Neural cell (in vitro differentiated cells): ENCODE measurements at regions not wholly inside any gene's neighbourhood (a gene's known extent, or its start where the extent isn't known, plus 50 kb on each side); places are given as distances from the start of the nearest gene placed in this dataset.

Experiments
- EP300 ChIP-seq: fragments of 450-650 bp; conservative IDR thresholded peaks from 2 replicates; pipeline ENCODE4 v1.6.1; 2014; ENCODE audit warnings: antibody characterized with exemption, mild to moderate bottlenecking, moderate library complexity; ENCODE audit not compliant: poor library complexity, severe bottlenecking
- MXI1 ChIP-seq: fragments of 450-650 bp; conservative IDR thresholded peaks from 2 replicates; pipeline ENCODE4 v1.6.1; 2014; ENCODE audit warnings: antibody characterized with exemption, mild to moderate bottlenecking; ENCODE audit not compliant: poor library complexity, severe bottlenecking
- POLR2AphosphoS5 ChIP-seq: IDR thresholded peaks from 2 replicates; pipeline ENCODE4 v1.6.1; 2012
- RAD21 ChIP-seq: fragments of 450-650 bp; conservative IDR thresholded peaks from 2 replicates; pipeline ENCODE4 v1.6.1; 2014; ENCODE audit warnings: antibody characterized with exemption, mild to moderate bottlenecking, moderate library complexity
- SMC3 ChIP-seq: fragments of 450-650 bp; conservative IDR thresholded peaks from 2 replicates; pipeline ENCODE4 v1.6.1; 2014; ENCODE audit warnings: antibody characterized with exemption, mild to moderate bottlenecking, moderate library complexity; ENCODE audit not compliant: poor library complexity
- TAF1 ChIP-seq: IDR thresholded peaks from 2 replicates; pipeline ENCODE4 v1.6.1; 2012; ENCODE audit warnings: low read depth
- TF ChIP-seq, protein P1 (sequence below): fragments of 450-650 bp; IDR thresholded peaks from 2 replicates; pipeline ENCODE4 v1.5.1; 2014; ENCODE audit warnings: antibody characterized with exemption, mild to moderate bottlenecking, moderate library complexity; ENCODE audit not compliant: poor library complexity, severe bottlenecking
- TF ChIP-seq, protein P2 (sequence below): IDR thresholded peaks from 2 replicates; pipeline ENCODE4 v1.6.1; 2012; ENCODE audit warnings: borderline replicate concordance

GRCh38 chr3:117696851-117697407, 987.4 kb downstream of the TUSC7 start:
- TF ChIP-seq, protein P1, sequence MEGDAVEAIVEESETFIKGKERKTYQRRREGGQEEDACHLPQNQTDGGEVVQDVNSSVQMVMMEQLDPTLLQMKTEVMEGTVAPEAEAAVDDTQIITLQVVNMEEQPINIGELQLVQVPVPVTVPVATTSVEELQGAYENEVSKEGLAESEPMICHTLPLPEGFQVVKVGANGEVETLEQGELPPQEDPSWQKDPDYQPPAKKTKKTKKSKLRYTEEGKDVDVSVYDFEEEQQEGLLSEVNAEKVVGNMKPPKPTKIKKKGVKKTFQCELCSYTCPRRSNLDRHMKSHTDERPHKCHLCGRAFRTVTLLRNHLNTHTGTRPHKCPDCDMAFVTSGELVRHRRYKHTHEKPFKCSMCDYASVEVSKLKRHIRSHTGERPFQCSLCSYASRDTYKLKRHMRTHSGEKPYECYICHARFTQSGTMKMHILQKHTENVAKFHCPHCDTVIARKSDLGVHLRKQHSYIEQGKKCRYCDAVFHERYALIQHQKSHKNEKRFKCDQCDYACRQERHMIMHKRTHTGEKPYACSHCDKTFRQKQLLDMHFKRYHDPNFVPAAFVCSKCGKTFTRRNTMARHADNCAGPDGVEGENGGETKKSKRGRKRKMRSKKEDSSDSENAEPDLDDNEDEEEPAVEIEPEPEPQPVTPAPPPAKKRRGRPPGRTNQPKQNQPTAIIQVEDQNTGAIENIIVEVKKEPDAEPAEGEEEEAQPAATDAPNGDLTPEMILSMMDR, result no peak
- TF ChIP-seq RAD21 (no peak), EP300 (no peak), POLR2AphosphoS5 (no peak), TAF1 (no peak), MXI1 (no peak), SMC3 (no peak)
- TF ChIP-seq, protein P2, sequence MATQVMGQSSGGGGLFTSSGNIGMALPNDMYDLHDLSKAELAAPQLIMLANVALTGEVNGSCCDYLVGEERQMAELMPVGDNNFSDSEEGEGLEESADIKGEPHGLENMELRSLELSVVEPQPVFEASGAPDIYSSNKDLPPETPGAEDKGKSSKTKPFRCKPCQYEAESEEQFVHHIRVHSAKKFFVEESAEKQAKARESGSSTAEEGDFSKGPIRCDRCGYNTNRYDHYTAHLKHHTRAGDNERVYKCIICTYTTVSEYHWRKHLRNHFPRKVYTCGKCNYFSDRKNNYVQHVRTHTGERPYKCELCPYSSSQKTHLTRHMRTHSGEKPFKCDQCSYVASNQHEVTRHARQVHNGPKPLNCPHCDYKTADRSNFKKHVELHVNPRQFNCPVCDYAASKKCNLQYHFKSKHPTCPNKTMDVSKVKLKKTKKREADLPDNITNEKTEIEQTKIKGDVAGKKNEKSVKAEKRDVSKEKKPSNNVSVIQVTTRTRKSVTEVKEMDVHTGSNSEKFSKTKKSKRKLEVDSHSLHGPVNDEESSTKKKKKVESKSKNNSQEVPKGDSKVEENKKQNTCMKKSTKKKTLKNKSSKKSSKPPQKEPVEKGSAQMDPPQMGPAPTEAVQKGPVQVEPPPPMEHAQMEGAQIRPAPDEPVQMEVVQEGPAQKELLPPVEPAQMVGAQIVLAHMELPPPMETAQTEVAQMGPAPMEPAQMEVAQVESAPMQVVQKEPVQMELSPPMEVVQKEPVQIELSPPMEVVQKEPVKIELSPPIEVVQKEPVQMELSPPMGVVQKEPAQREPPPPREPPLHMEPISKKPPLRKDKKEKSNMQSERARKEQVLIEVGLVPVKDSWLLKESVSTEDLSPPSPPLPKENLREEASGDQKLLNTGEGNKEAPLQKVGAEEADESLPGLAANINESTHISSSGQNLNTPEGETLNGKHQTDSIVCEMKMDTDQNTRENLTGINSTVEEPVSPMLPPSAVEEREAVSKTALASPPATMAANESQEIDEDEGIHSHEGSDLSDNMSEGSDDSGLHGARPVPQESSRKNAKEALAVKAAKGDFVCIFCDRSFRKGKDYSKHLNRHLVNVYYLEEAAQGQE, result no peak
